WTC11 (cell line): ENCODE measurements at regions not wholly inside any gene's neighbourhood (a gene's known extent, or its start where the extent isn't known, plus 50 kb on each side); places are given as distances from the start of the nearest gene placed in this dataset.
A peak's percentile ranks its signal among the peaks of the same experiment; 100 is the strongest.

ENCODE experiments used
- ATAC-seq: fragments of 200-7000 bp; cut with Tn5 transposase; 2 replicates; pipeline ENCODE4 v1.10.0; 2021; ENCODE audit warnings: mild to moderate bottlenecking, moderate library complexity
- CTCF ChIA-PET: fragments of 300-600 bp; sonication (Branson Sonifier 250); formaldehyde crosslinking; loops from one replicate; lab custom pipeline; 2021; ENCODE audit warnings: antibody characterized with exemption; lab: Charles Lee
- POLR2A ChIA-PET: fragments of 350-600 bp; sonication (Branson Sonifier 250); formaldehyde crosslinking; loops from one replicate; lab custom pipeline; 2021; ENCODE audit warnings: antibody characterized with exemption; lab: Charles Lee
- DNase-seq: peaks from one replicate; pipeline ENCODE4 v3.0.0; 2021; ENCODE audit warnings: low spot score
- H3K27ac Mint-ChIP-seq: 2 replicates; pipeline ENCODE4 v1.8.0; 2021; ENCODE audit warnings: mixed read lengths
- H3K27me3 Mint-ChIP-seq: 2 replicates; pipeline ENCODE4 v1.8.0; 2021; ENCODE audit warnings: low read depth, mild to moderate bottlenecking, moderate library complexity, mixed read lengths
- H3K36me3 Mint-ChIP-seq: 2 replicates; pipeline ENCODE4 v1.8.0; 2021; ENCODE audit warnings: mixed read lengths
- H3K4me1 Mint-ChIP-seq: 2 replicates; pipeline ENCODE4 v1.8.0; 2022; ENCODE audit warnings: mixed read lengths
- H3K4me3 Mint-ChIP-seq: 2 replicates; pipeline ENCODE4 v1.8.0; 2021; ENCODE audit warnings: mild to moderate bottlenecking, moderate library complexity, mixed read lengths
- H3K9me3 Mint-ChIP-seq: 2 replicates; pipeline ENCODE4 v1.8.0; 2021; ENCODE audit warnings: mixed read lengths
- EMX1 ChIP-seq: fragments of 250-450 bp; sonication (Bioruptor Pico); IDR thresholded peaks from 2 replicates; pipeline ENCODE4 v1.8.0; 2021; ENCODE audit warnings: mild to moderate bottlenecking
- IRF2 ChIP-seq: sonication (generic); formaldehyde crosslinking; IDR thresholded peaks from 2 replicates; pipeline ENCODE4 v1.8.0; 2022; ENCODE audit warnings: low read depth, missing genetic modification reagents, borderline replicate concordance
- NFE2L1 ChIP-seq: sonication (generic); formaldehyde crosslinking; IDR thresholded peaks from 2 replicates; pipeline ENCODE4 v1.8.1; 2023; ENCODE audit warnings: missing genetic modification reagents
- NR3C1 ChIP-seq: sonication (generic); formaldehyde crosslinking; conservative IDR thresholded peaks from 2 replicates; pipeline ENCODE4 v1.8.1; 2023; ENCODE audit warnings: low read depth, mild to moderate bottlenecking, missing genetic modification reagents
- PRDM15 ChIP-seq: sonication (generic); formaldehyde crosslinking; IDR thresholded peaks from 2 replicates; pipeline ENCODE4 v1.8.0; 2022; ENCODE audit warnings: missing genetic modification reagents
- PREB ChIP-seq: sonication (generic); formaldehyde crosslinking; IDR thresholded peaks from 2 replicates; pipeline ENCODE4 v1.8.1; 2022; ENCODE audit warnings: mild to moderate bottlenecking, missing genetic modification reagents, moderate library complexity, borderline replicate concordance
- RORB ChIP-seq: fragments of 250-450 bp; sonication (Bioruptor Pico); IDR thresholded peaks from 2 replicates; pipeline ENCODE4 v1.9.0; 2021; ENCODE audit warnings: mild to moderate bottlenecking
- STAT6 ChIP-seq: sonication (generic); formaldehyde crosslinking; conservative IDR thresholded peaks from 2 replicates; pipeline ENCODE4 v1.8.1; 2023; ENCODE audit warnings: mild to moderate bottlenecking, low read depth, missing genetic modification reagents, moderate library complexity
- TEAD1 ChIP-seq: sonication (generic); formaldehyde crosslinking; IDR thresholded peaks from 2 replicates; pipeline ENCODE4 v1.8.0; 2022; ENCODE audit warnings: mild to moderate bottlenecking, missing genetic modification reagents
- ZMAT4 ChIP-seq: fragments of 250-450 bp; sonication (Bioruptor Pico); IDR thresholded peaks from 2 replicates; pipeline ENCODE4 v1.9.0; 2021; ENCODE audit warnings: mild to moderate bottlenecking
- ZNF121 ChIP-seq: sonication (generic); formaldehyde crosslinking; IDR thresholded peaks from 2 replicates; pipeline ENCODE4 v1.8.0; 2023; ENCODE audit warnings: missing genetic modification reagents
- ZNF232 ChIP-seq: sonication (generic); formaldehyde crosslinking; IDR thresholded peaks from 2 replicates; pipeline ENCODE4 v1.8.0; 2022; ENCODE audit warnings: mild to moderate bottlenecking, missing genetic modification reagents
- ZNF317 ChIP-seq: sonication (generic); formaldehyde crosslinking; IDR thresholded peaks from 2 replicates; pipeline ENCODE4 v1.8.1; 2023; ENCODE audit warnings: low read depth, mild to moderate bottlenecking, moderate library complexity, missing genetic modification reagents, borderline replicate concordance
- ZNF425 ChIP-seq: fragments of 250-450 bp; sonication (Bioruptor Pico); conservative IDR thresholded peaks from 2 replicates; pipeline ENCODE4 v1.9.0; 2021; ENCODE audit warnings: mild to moderate bottlenecking
- ZNF512 ChIP-seq: sonication (generic); formaldehyde crosslinking; IDR thresholded peaks from 2 replicates; pipeline ENCODE4 v1.8.1; 2022; ENCODE audit warnings: missing genetic modification reagents, borderline replicate concordance
- ZNF671 ChIP-seq: fragments of 250-450 bp; sonication (Bioruptor Pico); IDR thresholded peaks from 2 replicates; pipeline ENCODE4 v1.8.0; 2021; ENCODE audit warnings: mild to moderate bottlenecking

GRCh38 chr14:101102875-101103274 is 199.4 kb upstream of the RTL1 start:
- peaks cover 18% of the 10 kb centered on the region for H3K4me1 Mint-ChIP-seq
- no peaks in the 10 kb centered on the region; the same call in 1 of the 2 replicates for H3K27me3 Mint-ChIP-seq
- TF ChIP-seq TEAD1, result no peak
- H3K4me3 Mint-ChIP-seq, result no peak overlapping the region
- DNase-seq (no peak), ATAC-seq (no peak)
- H3K9me3 Mint-ChIP-seq, result peaks cover 20% of the 10 kb centered on the region
- ChIA-PET CTCF (interaction anchor here (1.0 to 1.4 kb wide), 2 partner anchors 196 to 425 kb away, joined by 3 read pairs; no protein-coding TSS in a partner anchor), POLR2A (interaction anchor here (0.6 kb wide), 1 partner anchor 57 kb away, joined by 3 read pairs; no protein-coding TSS in a partner anchor)
- H3K36me3 Mint-ChIP-seq, result peaks cover 13% of the 10 kb centered on the region
- H3K27ac Mint-ChIP-seq, result no peak overlapping the region

- DNase-seq, result no peak
- H3K4me1 Mint-ChIP-seq, result peaks cover 13% of the 10 kb centered on the region
- H3K9me3 Mint-ChIP-seq, result peaks cover 20% of the 10 kb centered on the region
- H3K36me3 Mint-ChIP-seq, result peaks cover 13% of the 10 kb centered on the region
- no peaks in the 10 kb centered on the region; the same call in 1 of the 2 replicates for H3K27me3 Mint-ChIP-seq
- H3K27ac Mint-ChIP-seq, result no peak overlapping the region
- ATAC-seq, result peak; percentile 57; the same call in 1 of the 2 replicates
- CTCF ChIA-PET, result interaction anchor here (1.0 to 1.4 kb wide), 2 partner anchors 197 to 424 kb away, joined by 3 read pairs; no protein-coding TSS in a partner anchor
- POLR2A ChIA-PET, result interaction anchor here (0.6 kb wide), 1 partner anchor 56 kb away, joined by 3 read pairs; no protein-coding TSS in a partner anchor
- no peak overlapping the region for H3K4me3 Mint-ChIP-seq
- TF ChIP-seq PREB (no peak), ZNF121 (CRISPR knock-in tag) (no peak), ZMAT4 (no peak), EMX1 (CRISPR knock-in tag) (no peak), NFE2L1 (no peak), NR3C1 (no peak)
- TF ChIP-seq, all 79 proteins: peak for 0
Observed at GRCh38 chr14:101103321-101103901, 199.9 kb upstream of the RTL1 start.

- Mint-ChIP-seq H3K27ac (no peak overlapping the region), H3K4me1 (peaks cover 2% of the 10 kb centered on the region), H3K27me3 (no peaks in the 10 kb centered on the region; the same call in 1 of the 2 replicates), H3K9me3 (peaks cover 16% of the 10 kb centered on the region), H3K4me3 (no peak overlapping the region), H3K36me3 (peaks cover 9% of the 10 kb centered on the region)
- POLR2A ChIA-PET, result no interaction called here
- no peak for DNase-seq
- CTCF ChIA-PET, result no interaction called here
- no peak for ATAC-seq
- TF ChIP-seq ZNF317 (CRISPR knock-in tag), result no peak
- no peak for TF ChIP-seq RORB (CRISPR knock-in tag)
- TF ChIP-seq STAT6, result no peak
- no peak for TF ChIP-seq ZNF232 (CRISPR knock-in tag)
- TF ChIP-seq IRF2 (CRISPR knock-in tag), result no peak
- no peak for TF ChIP-seq PRDM15 (CRISPR knock-in tag)
- no peak for TF ChIP-seq ZNF671 (CRISPR knock-in tag)
- TF ChIP-seq ZNF512 (CRISPR knock-in tag), result no peak
- no peak for TF ChIP-seq ZMAT4
- no peak for TF ChIP-seq ZNF425 (CRISPR knock-in tag)
Observed at GRCh38 chr14:101104485-101104884, 201.0 kb upstream of the RTL1 start.
